ENCODE measurements at regions not wholly inside any gene's neighbourhood (a gene's known extent, or its start where the extent isn't known, plus 50 kb on each side); places are given as distances from the start of the nearest gene placed in this dataset.

DNA sequence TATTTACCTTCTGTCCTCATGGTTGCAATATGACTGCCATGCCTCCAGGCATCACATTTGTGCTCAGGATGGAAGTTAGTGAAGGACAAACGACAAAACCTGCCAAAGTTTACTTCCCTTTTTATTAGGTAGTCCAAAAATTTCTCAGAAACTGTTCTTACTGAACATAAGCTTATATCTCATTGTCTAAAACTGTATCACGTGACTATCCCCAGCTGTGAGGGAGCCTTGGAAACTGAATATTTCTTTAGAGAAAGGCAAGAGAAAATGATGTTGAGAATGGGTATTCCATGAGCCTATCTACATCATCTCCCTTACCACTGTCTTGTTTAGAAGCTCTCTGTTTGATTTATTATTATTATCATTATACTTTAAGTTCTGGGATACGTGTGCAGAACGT lies 169.1 kb upstream of the ADRA1D start:
- Histone ChIP-seq H3K9ac (ENCODE audit: low read length) (no peak overlapping the region), H3K79me2 (ENCODE audit: low read length) (no peaks in the 10 kb centered on the region), H3K36me3 (replicated peaks; ENCODE audit: low read depth, low read length) (no peaks in the 10 kb centered on the region), H2AFZ (ENCODE audit: low read depth, low read length) (no peak overlapping the region), H4K20me1 (ENCODE audit: insufficient read depth, low read length) (no peaks in the 10 kb centered on the region), H3K9me3 (ENCODE audit: insufficient read depth, low read length) (no peaks in the 10 kb centered on the region), H3K4me3 (ENCODE audit: low read length) (no peak overlapping the region), H3K4me2 (ENCODE audit: low read length) (no peak overlapping the region), H3K4me1 (ENCODE audit: low read length) (no peaks in the 10 kb centered on the region), H3K27me3 (ENCODE audit: low read depth, low read length) (no peaks in the 10 kb centered on the region; the same call in 1 of the 2 replicates), H3K27ac (ENCODE audit: low read length) (no peak overlapping the region)
- TF ChIP-seq EZH2phosphoT487 (IDR thresholded peaks at IDR 0.05; ENCODE audit: low read depth) = no peak
- TF ChIP-seq, protein P1, sequence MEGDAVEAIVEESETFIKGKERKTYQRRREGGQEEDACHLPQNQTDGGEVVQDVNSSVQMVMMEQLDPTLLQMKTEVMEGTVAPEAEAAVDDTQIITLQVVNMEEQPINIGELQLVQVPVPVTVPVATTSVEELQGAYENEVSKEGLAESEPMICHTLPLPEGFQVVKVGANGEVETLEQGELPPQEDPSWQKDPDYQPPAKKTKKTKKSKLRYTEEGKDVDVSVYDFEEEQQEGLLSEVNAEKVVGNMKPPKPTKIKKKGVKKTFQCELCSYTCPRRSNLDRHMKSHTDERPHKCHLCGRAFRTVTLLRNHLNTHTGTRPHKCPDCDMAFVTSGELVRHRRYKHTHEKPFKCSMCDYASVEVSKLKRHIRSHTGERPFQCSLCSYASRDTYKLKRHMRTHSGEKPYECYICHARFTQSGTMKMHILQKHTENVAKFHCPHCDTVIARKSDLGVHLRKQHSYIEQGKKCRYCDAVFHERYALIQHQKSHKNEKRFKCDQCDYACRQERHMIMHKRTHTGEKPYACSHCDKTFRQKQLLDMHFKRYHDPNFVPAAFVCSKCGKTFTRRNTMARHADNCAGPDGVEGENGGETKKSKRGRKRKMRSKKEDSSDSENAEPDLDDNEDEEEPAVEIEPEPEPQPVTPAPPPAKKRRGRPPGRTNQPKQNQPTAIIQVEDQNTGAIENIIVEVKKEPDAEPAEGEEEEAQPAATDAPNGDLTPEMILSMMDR (IDR thresholded peaks at IDR 0.05; ENCODE audit: low read depth, low read length) = no peak

DNA sequence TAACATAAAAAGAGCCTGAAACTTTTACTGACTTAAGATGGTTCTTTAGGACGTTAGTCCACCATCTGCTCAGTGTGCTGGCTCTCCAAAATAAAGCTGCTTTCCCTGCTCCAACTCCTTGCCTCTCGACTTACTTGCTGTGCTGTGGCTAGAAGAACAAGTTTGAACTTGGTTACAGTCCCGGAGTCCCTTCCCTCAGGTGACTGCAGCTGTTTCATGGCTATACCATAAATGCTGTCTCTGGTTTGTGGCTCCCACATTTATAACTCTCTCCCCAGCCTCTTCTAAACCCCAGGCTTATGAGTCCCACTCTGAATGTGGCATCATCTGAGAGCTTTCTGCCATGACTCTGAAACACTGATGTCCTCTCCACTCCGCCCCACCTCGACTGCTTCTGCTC lies 166.2 kb upstream of the ADRA1D start:
- Histone ChIP-seq H4K20me1 (ENCODE audit: insufficient read depth, low read length) (no peaks in the 10 kb centered on the region), H3K4me2 (ENCODE audit: low read length) (no peak overlapping the region), H3K9ac (ENCODE audit: low read length) (no peak overlapping the region), H3K4me1 (ENCODE audit: low read length) (no peaks in the 10 kb centered on the region), H3K27me3 (ENCODE audit: low read depth, low read length) (peaks cover 13% of the 10 kb centered on the region; the same call in 1 of the 2 replicates), H2AFZ (ENCODE audit: low read depth, low read length) (no peak overlapping the region), H3K4me3 (ENCODE audit: low read length) (no peak overlapping the region), H3K9me3 (ENCODE audit: insufficient read depth, low read length) (no peaks in the 10 kb centered on the region), H3K27ac (ENCODE audit: low read length) (no peak overlapping the region), H3K79me2 (ENCODE audit: low read length) (no peaks in the 10 kb centered on the region), H3K36me3 (replicated peaks; ENCODE audit: low read depth, low read length) (no peaks in the 10 kb centered on the region)
- TF ChIP-seq, protein P1 (IDR thresholded peaks at IDR 0.05; ENCODE audit: low read depth, low read length) = no peak
- TF ChIP-seq EZH2phosphoT487 (IDR thresholded peaks at IDR 0.05; ENCODE audit: low read depth) = no peak

DNA sequence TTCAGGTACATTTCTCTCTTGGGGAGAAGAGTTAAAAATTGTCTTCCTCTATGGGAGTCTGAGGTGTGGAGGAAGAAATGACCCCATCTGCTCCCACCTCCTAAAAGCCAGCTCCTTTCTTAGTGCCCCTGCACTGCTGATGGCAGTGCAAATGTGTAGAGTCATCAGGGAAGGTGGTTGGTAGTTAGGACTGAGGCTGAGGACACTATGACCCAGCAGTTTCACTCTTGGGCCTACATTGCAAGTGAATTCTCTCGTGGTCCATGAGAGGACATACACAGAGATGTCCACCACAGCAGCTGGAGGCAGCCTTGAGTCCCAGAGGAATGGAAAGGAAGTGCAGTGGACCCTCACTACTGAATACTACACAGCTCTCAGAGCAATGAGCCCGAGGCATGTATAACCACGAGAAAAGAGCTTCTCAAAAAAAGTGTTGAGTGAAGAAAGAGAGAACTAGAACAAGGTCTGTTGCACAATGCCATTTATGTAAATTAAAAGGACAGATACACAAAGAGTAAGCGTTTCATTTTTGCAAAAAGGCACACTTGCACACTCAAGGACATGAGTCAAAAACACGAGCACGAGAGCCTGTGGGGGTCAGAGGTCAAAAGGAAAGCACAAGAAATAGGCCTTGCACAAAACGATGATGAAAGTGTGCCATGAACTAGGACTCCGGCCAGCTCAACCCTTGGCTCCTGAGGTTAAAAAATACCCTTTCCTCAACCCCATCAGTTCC lies 164.4 kb upstream of the ADRA1D start:
- Histone ChIP-seq H3K27me3 (ENCODE audit: low read depth, low read length) (peaks cover 15% of the 10 kb centered on the region; the same call in 1 of the 2 replicates), H3K79me2 (ENCODE audit: low read length) (no peaks in the 10 kb centered on the region), H4K20me1 (ENCODE audit: insufficient read depth, low read length) (no peaks in the 10 kb centered on the region), H3K4me3 (ENCODE audit: low read length) (no peak overlapping the region), H3K4me2 (ENCODE audit: low read length) (no peak overlapping the region), H3K27ac (ENCODE audit: low read length) (no peak overlapping the region), H3K9me3 (ENCODE audit: insufficient read depth, low read length) (no peaks in the 10 kb centered on the region), H3K9ac (ENCODE audit: low read length) (no peak overlapping the region), H2AFZ (ENCODE audit: low read depth, low read length) (no peak overlapping the region), H3K36me3 (replicated peaks; ENCODE audit: low read depth, low read length) (no peaks in the 10 kb centered on the region), H3K4me1 (ENCODE audit: low read length) (no peaks in the 10 kb centered on the region)
- TF ChIP-seq, protein P1 (IDR thresholded peaks at IDR 0.05; ENCODE audit: low read depth, low read length) = no peak
- TF ChIP-seq EZH2phosphoT487 (IDR thresholded peaks at IDR 0.05; ENCODE audit: low read depth) = no peak

DNA sequence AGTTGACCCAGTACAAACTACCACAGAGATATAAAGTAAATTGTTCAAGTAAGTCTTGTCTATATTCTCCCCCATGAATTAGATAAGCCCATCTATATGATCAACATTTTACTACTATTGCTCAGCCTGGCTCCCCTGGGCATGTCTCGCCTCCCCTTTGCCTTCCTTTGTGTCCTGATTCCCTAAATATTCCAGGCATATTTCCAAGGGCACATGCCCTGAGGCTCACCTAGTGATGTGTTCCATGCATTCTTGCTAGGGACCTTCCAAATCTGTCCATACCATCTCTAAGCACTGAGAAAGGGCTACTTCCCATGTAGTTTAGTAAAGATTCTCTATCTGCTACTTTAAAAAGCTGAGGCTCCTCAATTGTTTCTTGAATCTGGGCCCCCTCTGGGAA lies 163.1 kb upstream of the ADRA1D start:
- Histone ChIP-seq H2AFZ (ENCODE audit: low read depth, low read length) (no peak overlapping the region), H3K4me2 (ENCODE audit: low read length) (no peak overlapping the region), H3K4me3 (ENCODE audit: low read length) (no peak overlapping the region), H3K27me3 (ENCODE audit: low read depth, low read length) (peaks cover 28% of the 10 kb centered on the region; the same call in 1 of the 2 replicates), H3K36me3 (replicated peaks; ENCODE audit: low read depth, low read length) (no peaks in the 10 kb centered on the region), H3K27ac (ENCODE audit: low read length) (no peak overlapping the region), H3K9ac (ENCODE audit: low read length) (no peak overlapping the region), H3K9me3 (ENCODE audit: insufficient read depth, low read length) (no peaks in the 10 kb centered on the region), H3K4me1 (ENCODE audit: low read length) (no peaks in the 10 kb centered on the region), H4K20me1 (ENCODE audit: insufficient read depth, low read length) (no peaks in the 10 kb centered on the region), H3K79me2 (ENCODE audit: low read length) (no peaks in the 10 kb centered on the region)
- no peak for TF ChIP-seq EZH2phosphoT487 (IDR thresholded peaks at IDR 0.05; ENCODE audit: low read depth)
- TF ChIP-seq, protein P1 (IDR thresholded peaks at IDR 0.05; ENCODE audit: low read depth, low read length) = no peak
